Gastroesophageal sphincter (tissue), 3 donors: ENCODE measurements at regions not wholly inside any gene's neighbourhood (a gene's known extent, or its start where the extent isn't known, plus 50 kb on each side); places are given as distances from the start of the nearest gene placed in this dataset.

ENCODE experiments used
- EP300 ChIP-seq: sonication (generic); formaldehyde crosslinking; IDR thresholded peaks from one replicate; pipeline ENCODE4 v1.6.1; 2017; ENCODE audit warnings: antibody characterized with exemption, mild to moderate bottlenecking
- POLR2A ChIP-seq, 2 donors: fragments of 450-650 bp; IDR thresholded peaks; one replicate each; pipeline ENCODE4 v1.6.1; 2017; ENCODE audit warnings: antibody characterized with exemption in 2 of 2, mild to moderate bottlenecking in 2 of 2, moderate library complexity in 1 of 2
- POLR2AphosphoS5 ChIP-seq: sonication (generic); formaldehyde crosslinking; IDR thresholded peaks from one replicate; pipeline ENCODE4 v1.6.1; 2017; ENCODE audit warnings: antibody characterized with exemption
- TF ChIP-seq, protein P1 (sequence below), 4 experiments: fragments of 200-600 bp in 2 of 4; fragments of 450-650 bp in 2 of 4; sonication (generic) in 1 of 4; IDR thresholded peaks; one replicate each; pipeline ENCODE4 v1.5.1; 2017 to 2019; ENCODE audit warnings: antibody characterized with exemption in 4 of 4, mild to moderate bottlenecking in 2 of 4, moderate library complexity in 2 of 4

DNA sequence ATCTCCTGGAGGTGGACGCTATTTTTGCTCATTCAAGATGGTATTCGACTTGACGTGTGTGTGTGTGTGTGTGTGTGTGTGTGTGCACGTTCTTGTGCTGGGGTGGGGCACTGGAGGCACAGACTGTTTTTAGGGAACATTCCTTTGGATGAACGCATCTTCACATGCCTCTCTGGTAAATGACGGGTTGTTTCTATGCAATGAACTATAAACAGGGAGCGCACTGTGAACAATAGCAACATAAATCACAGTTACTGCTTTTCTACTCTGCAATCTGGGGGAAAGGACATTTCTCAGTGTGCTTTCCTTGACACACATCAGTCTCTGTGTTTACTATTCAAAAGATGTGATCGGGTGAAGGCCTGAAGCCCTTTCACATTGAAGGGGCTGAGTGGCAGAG, 120.1 kb upstream of the PITRM1 start:
- TF ChIP-seq, protein P1, sequence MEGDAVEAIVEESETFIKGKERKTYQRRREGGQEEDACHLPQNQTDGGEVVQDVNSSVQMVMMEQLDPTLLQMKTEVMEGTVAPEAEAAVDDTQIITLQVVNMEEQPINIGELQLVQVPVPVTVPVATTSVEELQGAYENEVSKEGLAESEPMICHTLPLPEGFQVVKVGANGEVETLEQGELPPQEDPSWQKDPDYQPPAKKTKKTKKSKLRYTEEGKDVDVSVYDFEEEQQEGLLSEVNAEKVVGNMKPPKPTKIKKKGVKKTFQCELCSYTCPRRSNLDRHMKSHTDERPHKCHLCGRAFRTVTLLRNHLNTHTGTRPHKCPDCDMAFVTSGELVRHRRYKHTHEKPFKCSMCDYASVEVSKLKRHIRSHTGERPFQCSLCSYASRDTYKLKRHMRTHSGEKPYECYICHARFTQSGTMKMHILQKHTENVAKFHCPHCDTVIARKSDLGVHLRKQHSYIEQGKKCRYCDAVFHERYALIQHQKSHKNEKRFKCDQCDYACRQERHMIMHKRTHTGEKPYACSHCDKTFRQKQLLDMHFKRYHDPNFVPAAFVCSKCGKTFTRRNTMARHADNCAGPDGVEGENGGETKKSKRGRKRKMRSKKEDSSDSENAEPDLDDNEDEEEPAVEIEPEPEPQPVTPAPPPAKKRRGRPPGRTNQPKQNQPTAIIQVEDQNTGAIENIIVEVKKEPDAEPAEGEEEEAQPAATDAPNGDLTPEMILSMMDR (IDR thresholded peaks at IDR 0.05), result no peak
- TF ChIP-seq POLR2A (IDR thresholded peaks at IDR 0.05), result no peak
- TF ChIP-seq EP300, result no peak
- TF ChIP-seq POLR2AphosphoS5, result no peak
